Activated naive CD8-positive, alpha-beta T cell treated with anti-CD3 and anti-CD28 coated beads, Interleukin-2, amount 10 ng/mL, durations not matched to agents 7 days and 5 days (primary cell): ENCODE measurements at regions not wholly inside any gene's neighbourhood (a gene's known extent, or its start where the extent isn't known, plus 50 kb on each side); places are given as distances from the start of the nearest gene placed in this dataset.

Experiments
- ATAC-seq: fragments of 150-1000 bp; cut with Tn5 transposase; one replicate; pipeline ENCODE4 v1.10.0; 2021; ENCODE audit warnings: low read depth, moderate library complexity
- POLR2A ChIA-PET: fragments of 350-600 bp; sonication (Branson Sonifier 250); formaldehyde crosslinking; loops from one replicate; lab custom pipeline; 2021; ENCODE audit warnings: antibody characterized with exemption; lab: Charles Lee
- DNase-seq: peaks from one replicate; pipeline ENCODE4 v3.0.0; 2021
- H3K27ac Mint-ChIP-seq: one replicate; pipeline ENCODE4 v1.8.0; 2022; ENCODE audit warnings: mild to moderate bottlenecking, mixed read lengths
- H3K27me3 Mint-ChIP-seq: one replicate; pipeline ENCODE4 v1.8.0; 2022; ENCODE audit warnings: mild to moderate bottlenecking, moderate library complexity, mixed read lengths
- H3K36me3 Mint-ChIP-seq: one replicate; pipeline ENCODE4 v1.8.0; 2021; ENCODE audit warnings: mild to moderate bottlenecking, mixed read lengths
- H3K4me1 Mint-ChIP-seq: one replicate; pipeline ENCODE4 v1.8.0; 2021; ENCODE audit warnings: mixed read lengths
- H3K4me3 Mint-ChIP-seq: one replicate; pipeline ENCODE4 v1.8.0; 2022; ENCODE audit warnings: mild to moderate bottlenecking, moderate library complexity, mixed read lengths
- H3K9me3 Mint-ChIP-seq: one replicate; pipeline ENCODE4 v1.8.0; 2021; ENCODE audit warnings: mixed read lengths

DNA sequence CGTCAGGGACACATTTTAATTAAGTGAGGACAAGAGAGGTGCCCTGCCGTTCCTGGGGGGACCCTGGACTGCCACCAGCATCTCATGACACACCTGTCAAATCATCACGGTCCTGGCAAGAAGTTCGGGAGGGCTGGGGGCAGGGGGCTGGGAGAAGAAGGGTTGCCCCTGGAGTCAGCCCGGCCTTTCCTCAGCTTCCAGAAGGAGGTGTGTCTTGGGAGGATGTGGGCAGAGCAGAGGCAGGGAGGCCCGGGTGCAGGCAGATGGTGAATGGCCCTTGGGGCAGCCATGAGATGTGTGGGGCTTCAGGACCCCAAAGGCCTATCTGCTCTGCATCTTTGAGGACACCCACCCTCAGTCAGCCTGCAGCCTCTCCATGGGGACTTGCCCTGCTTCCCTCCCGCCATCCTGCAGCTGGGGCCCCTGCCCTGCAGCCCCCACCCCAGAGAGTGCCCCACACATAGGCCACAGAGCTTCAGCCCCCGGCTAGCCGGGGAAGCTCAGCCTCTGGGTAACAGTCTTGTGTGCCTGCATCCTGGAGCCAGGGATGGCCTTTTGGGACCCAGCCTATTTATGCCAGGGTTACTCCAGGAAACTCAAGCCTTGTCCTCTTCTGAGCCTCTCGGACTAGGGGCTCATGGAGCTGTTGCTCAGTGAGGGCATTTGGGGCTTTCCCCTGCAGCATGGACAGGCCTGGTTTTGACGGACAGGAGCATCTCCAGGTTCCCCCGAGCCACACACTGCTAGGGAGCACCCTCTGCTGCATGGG lies 178.5 kb downstream of the KIF26A start:
- no peak overlapping the region for H3K27ac Mint-ChIP-seq
- H3K4me3 Mint-ChIP-seq: no peak overlapping the region
- ATAC-seq: no peak

DNA sequence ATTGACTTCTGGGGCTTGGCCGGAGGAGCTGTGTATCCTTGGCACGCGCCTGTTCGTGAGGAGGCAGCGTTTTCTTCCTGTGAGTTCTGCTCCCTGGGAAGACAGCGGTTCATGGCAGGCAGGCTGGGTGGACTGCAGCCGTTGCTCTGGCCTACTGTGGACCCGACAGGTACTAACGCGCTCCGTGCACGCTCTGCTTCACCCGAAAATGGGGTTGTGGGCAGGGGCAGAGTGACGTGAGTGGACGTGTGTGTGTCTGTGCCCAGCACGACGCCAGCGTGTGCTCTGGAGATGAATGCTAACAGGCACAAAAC lies 179.1 kb downstream of the KIF26A start:
- DNase-seq: no peak
- POLR2A ChIA-PET: no interaction called here
- Mint-ChIP-seq H3K36me3 (no peaks in the 10 kb centered on the region), H3K9me3 (no peaks in the 10 kb centered on the region), H3K27me3 (peaks cover 3% of the 10 kb centered on the region), H3K4me1 (no peaks in the 10 kb centered on the region), H3K4me3 (no peak overlapping the region), H3K27ac (no peak overlapping the region)
- ATAC-seq: no peak

More for the DNA sequence above, 178.5 kb downstream of the KIF26A start:
- POLR2A ChIA-PET: no interaction called here
- no peaks in the 10 kb centered on the region for H3K9me3 Mint-ChIP-seq
- no peak for DNase-seq
- no peaks in the 10 kb centered on the region for H3K4me1 Mint-ChIP-seq
- no peaks in the 10 kb centered on the region for H3K36me3 Mint-ChIP-seq
- peaks cover 6% of the 10 kb centered on the region for H3K27me3 Mint-ChIP-seq

DNA sequence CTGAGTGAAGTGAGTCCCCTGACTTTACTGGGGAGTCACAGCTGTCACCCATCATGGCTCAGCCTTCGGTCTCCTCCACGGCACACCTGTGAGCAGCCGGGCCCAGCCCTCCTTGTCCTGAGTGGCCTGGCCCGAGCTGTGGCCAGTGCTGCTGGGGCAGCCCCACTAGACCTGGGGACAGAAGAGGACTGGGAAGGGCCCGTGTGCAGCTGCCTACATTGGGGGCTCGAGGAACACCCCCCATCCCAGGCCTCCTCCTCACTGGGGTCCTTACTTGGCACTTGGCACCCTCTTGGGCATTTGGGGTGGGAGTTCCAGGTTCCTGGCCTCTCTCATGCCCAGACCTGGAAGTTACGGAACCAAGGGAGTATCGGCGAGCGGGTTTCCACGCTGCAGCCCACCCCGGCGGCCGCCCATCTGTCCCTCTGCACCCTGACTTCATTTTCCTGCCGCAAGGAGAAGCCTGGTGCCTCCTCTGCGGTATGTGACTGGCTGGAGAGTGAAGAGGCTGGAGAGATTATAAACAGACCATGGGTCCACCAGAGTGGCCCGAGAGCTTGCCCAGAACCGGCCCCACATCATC lies 179.7 kb downstream of the KIF26A start:
- POLR2A ChIA-PET: no interaction called here
- Mint-ChIP-seq H3K27me3 (peaks cover 2% of the 10 kb centered on the region), H3K9me3 (no peaks in the 10 kb centered on the region), H3K4me3 (no peak overlapping the region), H3K36me3 (no peaks in the 10 kb centered on the region), H3K4me1 (no peaks in the 10 kb centered on the region), H3K27ac (no peak overlapping the region)
- ATAC-seq (no peak), DNase-seq (no peak)

DNA sequence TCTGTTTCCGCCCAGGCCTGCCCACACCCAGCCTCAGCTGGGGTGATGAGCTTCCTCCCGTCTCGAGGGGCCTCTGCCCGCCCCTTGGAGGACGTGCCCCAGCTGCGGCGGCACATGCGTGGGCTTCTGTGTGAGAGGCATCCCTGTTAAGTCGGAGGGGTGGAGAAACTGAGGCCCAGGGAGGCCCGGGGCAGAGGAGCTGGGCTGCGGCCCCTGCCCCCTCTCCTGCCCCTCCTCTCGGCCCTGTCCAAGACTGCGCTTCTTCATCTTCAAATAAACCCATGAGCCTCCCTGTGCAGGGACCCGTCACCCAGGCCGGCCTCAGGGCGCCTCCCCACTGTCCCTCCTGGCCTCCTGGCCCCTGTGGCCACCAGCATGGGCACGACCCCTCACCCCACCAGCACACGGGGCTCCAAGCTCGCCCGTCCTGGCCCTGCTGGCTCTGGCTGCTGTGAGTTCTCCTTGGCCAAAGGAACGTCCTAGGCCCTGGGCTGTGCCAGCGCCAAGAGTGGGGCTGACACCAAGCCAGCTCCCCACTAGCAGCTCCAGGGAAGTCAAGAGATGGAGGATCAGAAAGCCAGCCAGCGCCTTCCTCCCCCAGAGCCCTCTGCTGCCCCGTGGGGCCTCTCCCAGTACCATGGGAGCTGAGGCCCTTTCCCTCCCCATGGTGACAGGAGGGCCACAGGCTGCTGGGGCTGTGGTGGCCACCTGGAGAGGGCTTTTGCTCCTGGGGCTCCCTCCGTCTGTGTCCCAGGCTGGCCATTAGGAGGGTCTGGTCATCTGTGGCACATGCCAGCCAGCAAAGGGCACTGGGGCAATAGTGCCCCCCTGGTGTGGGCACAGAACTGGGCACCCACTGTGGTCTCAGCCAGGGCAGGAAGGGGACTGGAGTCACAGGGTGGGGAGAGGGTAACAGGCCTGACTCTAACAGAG lies 180.4 kb downstream of the KIF26A start:
- Mint-ChIP-seq H3K27ac (no peak overlapping the region), H3K27me3 (peaks cover 2% of the 10 kb centered on the region), H3K9me3 (no peaks in the 10 kb centered on the region), H3K4me1 (no peaks in the 10 kb centered on the region), H3K4me3 (no peak overlapping the region), H3K36me3 (no peaks in the 10 kb centered on the region)
- ATAC-seq (no peak), DNase-seq (no peak)
- POLR2A ChIA-PET: no interaction called here

DNA sequence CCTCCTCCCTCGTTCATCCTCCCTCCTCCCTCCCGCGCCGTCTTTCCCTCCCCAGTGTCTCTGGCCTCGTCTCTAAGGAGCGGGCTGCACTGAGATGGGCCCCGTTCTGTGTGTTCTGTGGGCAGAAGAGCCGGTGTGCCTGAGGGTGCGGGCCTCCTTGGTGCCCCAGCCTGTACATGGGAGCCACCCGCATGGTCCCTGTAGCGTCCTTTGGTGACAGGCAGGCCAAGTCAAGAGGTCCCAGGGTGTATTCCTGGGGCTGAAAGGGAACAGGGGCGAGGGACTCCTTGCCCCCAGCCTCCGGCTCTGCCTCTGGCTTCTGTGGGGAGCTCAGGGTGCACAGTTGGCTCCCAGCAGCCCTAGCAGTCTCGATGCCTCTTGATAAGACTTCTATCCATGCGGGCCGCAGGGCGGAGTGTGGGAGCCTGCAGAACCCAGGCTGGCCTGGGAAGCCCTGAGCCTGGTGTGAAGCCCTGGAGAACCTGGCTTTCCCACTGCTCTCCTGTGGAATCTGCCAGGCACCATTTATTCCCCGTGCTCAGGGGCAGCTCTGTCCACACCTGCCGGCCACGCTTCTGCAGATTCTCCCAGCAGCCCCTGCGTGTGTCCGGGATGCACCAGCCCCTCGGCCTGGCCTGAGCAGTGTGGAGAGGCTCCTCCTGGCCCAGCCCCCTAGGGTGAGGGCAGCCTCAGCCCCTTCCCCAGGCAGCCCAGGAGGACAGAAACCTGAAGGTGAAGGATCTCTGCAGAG lies 181.3 kb downstream of the KIF26A start:
- no peak overlapping the region for H3K27ac Mint-ChIP-seq
- DNase-seq (peak; percentile 21), ATAC-seq (no peak)
- no peaks in the 10 kb centered on the region for H3K36me3 Mint-ChIP-seq
- POLR2A ChIA-PET: no interaction called here
- H3K27me3 Mint-ChIP-seq: peaks cover 2% of the 10 kb centered on the region
- H3K4me3 Mint-ChIP-seq: no peak overlapping the region
- H3K4me1 Mint-ChIP-seq: no peaks in the 10 kb centered on the region
- H3K9me3 Mint-ChIP-seq: no peaks in the 10 kb centered on the region

DNA sequence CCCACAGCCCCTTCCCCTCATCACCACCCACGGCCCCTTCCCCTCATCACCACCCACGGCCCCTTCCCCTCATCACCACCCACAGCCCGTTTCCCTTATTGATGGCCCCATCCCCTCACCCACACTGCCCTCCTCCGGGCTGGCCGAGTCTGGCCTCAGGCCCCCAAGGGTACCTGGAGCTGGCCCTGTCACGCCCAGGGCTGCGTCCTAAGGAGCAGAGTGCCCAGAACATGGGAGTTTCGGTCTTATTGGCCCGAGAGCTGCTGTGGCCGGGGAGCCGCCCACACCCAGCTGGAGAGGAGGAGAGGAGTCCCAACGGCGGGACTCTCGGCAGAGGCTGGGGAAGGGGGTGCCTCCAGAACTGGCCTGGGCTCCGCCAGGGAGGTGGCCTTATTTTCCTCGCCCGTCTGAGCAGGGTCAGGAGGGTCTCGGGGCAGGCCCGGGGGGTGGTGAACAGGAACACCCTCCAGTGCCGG lies 182.3 kb downstream of the KIF26A start:
- H3K27me3 Mint-ChIP-seq: peaks cover 2% of the 10 kb centered on the region
- no peak overlapping the region for H3K27ac Mint-ChIP-seq
- no peaks in the 10 kb centered on the region for H3K9me3 Mint-ChIP-seq
- no peaks in the 10 kb centered on the region for H3K4me1 Mint-ChIP-seq
- no peaks in the 10 kb centered on the region for H3K36me3 Mint-ChIP-seq
- POLR2A ChIA-PET: no interaction called here
- ATAC-seq: no peak
- DNase-seq: no peak
- H3K4me3 Mint-ChIP-seq: no peak overlapping the region

DNA sequence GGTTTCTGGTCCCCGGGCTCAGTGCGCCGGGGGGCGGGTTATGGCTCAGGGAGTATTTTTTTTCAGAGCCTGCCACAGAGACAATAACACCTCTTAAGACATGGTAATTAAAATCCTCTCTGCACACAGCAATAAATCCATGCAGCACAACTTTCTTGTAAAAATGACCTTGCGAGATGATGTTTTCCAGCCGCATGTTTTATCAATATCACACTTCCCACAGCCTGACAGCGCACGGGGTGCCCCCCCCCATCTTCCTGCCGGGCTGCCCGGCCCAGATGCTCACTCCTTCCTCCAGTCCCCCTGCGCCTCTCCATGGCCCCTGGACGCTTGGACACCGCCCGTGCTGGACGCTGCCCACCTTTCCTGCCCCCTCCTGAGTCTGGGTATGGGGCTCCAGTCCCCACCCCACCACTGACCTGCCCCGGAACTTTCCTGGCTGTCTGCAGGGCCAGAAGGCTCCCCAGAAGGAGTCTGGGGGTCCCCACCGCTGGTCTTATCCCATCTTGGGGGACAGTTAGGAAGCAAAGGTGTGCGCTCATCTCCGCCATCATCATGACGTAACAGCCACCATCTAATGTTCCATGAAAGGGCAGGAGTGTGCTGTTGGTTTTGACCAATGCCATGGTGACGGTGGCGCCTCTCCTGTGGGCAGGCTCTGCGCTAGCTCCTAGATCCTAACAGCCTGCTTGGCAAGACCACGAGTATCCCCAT lies 182.9 kb downstream of the KIF26A start:
- POLR2A ChIA-PET: no interaction called here
- Mint-ChIP-seq H3K27me3 (peaks cover 2% of the 10 kb centered on the region), H3K4me3 (no peak overlapping the region), H3K4me1 (no peaks in the 10 kb centered on the region), H3K36me3 (no peaks in the 10 kb centered on the region), H3K9me3 (no peaks in the 10 kb centered on the region), H3K27ac (no peak overlapping the region)
- ATAC-seq: no peak
- no peak for DNase-seq

DNA sequence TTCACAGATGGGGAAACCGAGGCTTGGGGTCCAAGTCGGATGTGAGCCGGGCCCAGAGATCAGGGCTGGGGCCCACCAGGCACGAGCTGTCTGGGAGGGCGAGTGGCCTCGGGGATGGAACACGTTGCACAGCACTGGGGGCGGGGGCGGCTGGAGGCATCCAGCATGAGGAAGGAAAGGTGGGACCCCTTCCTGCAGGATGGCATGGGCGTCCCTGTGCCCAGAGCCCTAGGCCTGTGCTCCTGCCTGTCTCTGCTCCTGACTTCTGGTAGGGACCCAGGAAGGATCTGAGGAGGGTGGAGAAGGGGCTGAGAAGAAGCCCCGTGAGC lies 183.4 kb downstream of the KIF26A start:
- H3K27me3 Mint-ChIP-seq: peaks cover 2% of the 10 kb centered on the region
- no peak overlapping the region for H3K4me3 Mint-ChIP-seq
- DNase-seq (no peak), ATAC-seq (no peak)
- no peaks in the 10 kb centered on the region for H3K4me1 Mint-ChIP-seq
- no peaks in the 10 kb centered on the region for H3K9me3 Mint-ChIP-seq
- no peak overlapping the region for H3K27ac Mint-ChIP-seq
- no peaks in the 10 kb centered on the region for H3K36me3 Mint-ChIP-seq
- POLR2A ChIA-PET: no interaction called here

DNA sequence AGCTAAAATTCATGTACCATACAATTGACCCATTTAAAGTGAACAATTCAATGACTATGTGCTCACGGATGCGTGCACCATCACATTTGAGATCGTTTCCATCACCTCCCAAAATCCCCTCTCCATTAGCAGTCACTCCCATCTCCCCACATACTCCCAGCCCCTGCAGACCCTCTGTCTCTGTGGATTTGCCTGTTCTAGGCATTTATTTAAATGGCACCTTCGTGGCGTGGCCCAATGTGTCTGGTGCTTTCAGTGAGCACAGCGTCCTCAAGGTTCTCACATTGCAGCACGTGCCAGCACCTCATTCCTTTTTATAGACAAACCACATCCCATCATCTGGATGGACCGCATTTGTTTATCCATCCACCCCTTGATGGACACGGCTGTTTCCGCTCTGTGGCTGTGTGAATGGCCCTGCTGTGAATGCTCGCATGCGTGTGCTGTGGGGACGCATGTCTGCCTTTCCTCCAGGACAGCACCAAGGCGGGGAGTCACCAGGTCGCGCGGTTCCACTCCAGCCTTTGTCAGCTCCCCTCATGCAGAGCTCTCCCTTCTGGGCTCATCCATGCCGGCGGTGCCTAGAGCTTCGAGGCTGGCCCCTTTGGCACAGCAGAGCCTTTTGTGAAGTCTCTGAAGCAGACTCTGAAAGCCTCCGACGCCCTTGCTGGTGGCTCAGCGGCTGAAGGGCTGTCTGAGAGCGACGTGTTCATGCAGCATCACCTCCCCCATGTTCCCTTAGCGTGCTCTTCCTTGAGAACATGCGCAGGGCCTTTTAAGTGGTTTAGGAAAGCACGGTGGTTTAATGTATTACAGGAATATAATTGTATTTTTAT lies 184.4 kb downstream of the KIF26A start:
- ATAC-seq: no peak
- Mint-ChIP-seq H3K4me3 (no peak overlapping the region), H3K27me3 (peaks cover 2% of the 10 kb centered on the region), H3K36me3 (no peaks in the 10 kb centered on the region), H3K9me3 (no peaks in the 10 kb centered on the region), H3K4me1 (no peaks in the 10 kb centered on the region), H3K27ac (no peak overlapping the region)
- POLR2A ChIA-PET: no interaction called here
- no peak for DNase-seq

DNA sequence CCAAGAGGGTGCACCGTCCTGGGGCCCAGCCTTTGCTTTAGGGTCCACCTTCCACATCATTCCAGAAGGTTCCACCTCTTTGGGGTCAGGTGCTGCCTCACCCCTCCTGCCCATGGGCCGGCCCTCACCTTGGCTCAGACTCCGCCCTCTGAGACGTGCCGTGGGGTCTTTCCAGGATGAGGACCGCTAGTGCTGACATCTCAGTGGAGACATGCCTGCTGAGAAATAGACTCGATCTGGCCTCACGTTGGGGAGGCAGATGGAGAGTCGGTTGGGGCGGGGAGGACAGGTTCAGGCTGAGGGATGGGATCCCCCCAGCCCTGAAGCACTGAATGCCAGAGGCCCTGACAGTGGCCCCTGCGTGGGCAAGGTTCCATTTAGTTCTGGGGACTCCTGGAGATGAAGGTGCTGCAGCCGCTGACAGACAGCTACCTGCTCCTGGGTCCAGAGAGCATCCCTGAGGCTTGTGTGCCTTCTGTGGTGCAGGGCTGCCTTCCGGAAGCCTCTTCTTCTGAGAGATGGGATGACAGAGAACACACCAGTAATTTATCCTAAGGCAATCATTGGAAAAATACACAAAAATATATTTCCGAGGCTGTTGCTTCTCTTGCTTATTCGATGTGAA lies 185.3 kb downstream of the KIF26A start:
- H3K4me3 Mint-ChIP-seq: no peak overlapping the region
- H3K36me3 Mint-ChIP-seq: no peaks in the 10 kb centered on the region
- POLR2A ChIA-PET: no interaction called here
- H3K27me3 Mint-ChIP-seq: peaks cover 2% of the 10 kb centered on the region
- no peaks in the 10 kb centered on the region for H3K9me3 Mint-ChIP-seq
- no peak for DNase-seq
- H3K27ac Mint-ChIP-seq: no peak overlapping the region
- no peaks in the 10 kb centered on the region for H3K4me1 Mint-ChIP-seq
- no peak for ATAC-seq

DNA sequence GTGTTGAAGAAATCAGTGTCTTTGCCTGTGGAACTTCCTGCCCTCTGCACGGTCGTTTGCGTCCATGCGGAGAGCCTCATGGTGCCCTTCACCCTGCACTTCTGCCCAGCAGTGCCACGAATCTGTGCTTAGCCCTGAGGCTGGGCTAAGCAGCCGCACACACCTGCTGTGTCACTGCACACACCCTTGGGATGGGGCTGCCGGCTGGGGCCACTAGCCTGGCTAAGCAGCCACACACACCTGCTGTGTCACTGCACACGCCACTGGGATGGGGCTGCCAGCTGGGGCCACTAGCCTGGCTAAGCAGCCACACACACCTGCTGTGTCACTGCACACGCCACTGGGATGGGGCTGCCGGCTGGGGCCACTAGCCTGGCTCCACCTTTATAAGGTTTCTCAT lies 188.5 kb downstream of the KIF26A start:
- H3K4me1 Mint-ChIP-seq: no peaks in the 10 kb centered on the region
- H3K36me3 Mint-ChIP-seq: peaks cover 2% of the 10 kb centered on the region
- H3K27me3 Mint-ChIP-seq: no peaks in the 10 kb centered on the region
- POLR2A ChIA-PET: no interaction called here
- no peak overlapping the region for H3K27ac Mint-ChIP-seq
- no peak for ATAC-seq
- DNase-seq: no peak
- peaks cover 10% of the 10 kb centered on the region for H3K9me3 Mint-ChIP-seq
- no peak overlapping the region for H3K4me3 Mint-ChIP-seq

DNA sequence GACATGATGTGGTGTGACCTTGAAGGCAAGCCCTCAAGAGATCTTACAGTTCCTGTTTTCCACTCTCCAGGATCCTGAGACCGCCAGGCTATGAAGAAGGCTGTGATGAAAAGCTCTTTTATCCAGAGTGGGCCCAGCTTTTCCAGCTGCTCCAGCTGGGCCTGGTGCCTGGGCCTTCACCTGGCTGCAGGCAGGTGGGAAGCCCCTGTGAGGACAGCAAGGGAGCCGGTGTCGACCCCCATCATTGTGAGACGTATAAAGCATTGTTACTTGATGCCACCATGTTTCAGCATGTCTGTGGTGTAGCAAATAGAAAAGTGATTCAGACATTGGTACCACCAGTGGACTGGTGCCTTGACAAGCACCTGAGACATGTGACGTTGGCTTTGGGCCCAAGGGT lies 190.2 kb downstream of the KIF26A start:
- POLR2A ChIA-PET: no interaction called here

More for the DNA sequence above, 190.2 kb downstream of the KIF26A start:
- H3K4me3 Mint-ChIP-seq: no peak overlapping the region
- no peaks in the 10 kb centered on the region for H3K4me1 Mint-ChIP-seq
- peaks cover 10% of the 10 kb centered on the region for H3K9me3 Mint-ChIP-seq
- ATAC-seq (no peak), DNase-seq (no peak)
- H3K36me3 Mint-ChIP-seq: peaks cover 2% of the 10 kb centered on the region
- no peaks in the 10 kb centered on the region for H3K27me3 Mint-ChIP-seq
- no peak overlapping the region for H3K27ac Mint-ChIP-seq
